ENCODE measurements at regions not wholly inside any gene's neighbourhood (a gene's known extent, or its start where the extent isn't known, plus 50 kb on each side); places are given as distances from the start of the nearest gene placed in this dataset.

DNA sequence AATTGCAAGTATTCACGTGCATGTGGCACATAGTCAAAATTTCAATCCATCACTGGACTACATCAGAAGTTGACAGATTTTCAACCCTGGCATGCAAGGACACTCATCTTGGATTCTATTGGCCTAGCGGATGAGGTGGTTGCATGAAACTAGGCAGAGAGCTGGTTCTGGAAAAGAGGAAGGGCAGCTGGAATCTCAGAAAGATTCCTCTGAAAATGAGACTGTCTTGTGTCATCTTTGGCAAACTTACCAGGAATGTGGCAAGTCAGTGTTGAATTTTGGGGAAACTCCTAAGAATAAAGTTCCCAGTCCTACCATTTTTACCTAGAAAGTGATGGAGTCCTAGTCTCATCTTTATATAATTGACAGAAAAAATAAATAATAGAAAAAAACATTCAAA is 384.3 kb upstream of the NR2F2 start:
- TF ChIP-seq, protein P1, sequence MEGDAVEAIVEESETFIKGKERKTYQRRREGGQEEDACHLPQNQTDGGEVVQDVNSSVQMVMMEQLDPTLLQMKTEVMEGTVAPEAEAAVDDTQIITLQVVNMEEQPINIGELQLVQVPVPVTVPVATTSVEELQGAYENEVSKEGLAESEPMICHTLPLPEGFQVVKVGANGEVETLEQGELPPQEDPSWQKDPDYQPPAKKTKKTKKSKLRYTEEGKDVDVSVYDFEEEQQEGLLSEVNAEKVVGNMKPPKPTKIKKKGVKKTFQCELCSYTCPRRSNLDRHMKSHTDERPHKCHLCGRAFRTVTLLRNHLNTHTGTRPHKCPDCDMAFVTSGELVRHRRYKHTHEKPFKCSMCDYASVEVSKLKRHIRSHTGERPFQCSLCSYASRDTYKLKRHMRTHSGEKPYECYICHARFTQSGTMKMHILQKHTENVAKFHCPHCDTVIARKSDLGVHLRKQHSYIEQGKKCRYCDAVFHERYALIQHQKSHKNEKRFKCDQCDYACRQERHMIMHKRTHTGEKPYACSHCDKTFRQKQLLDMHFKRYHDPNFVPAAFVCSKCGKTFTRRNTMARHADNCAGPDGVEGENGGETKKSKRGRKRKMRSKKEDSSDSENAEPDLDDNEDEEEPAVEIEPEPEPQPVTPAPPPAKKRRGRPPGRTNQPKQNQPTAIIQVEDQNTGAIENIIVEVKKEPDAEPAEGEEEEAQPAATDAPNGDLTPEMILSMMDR (IDR thresholded peaks at IDR 0.05): no peak
- no peak for TF ChIP-seq POLR2A (IDR thresholded peaks at IDR 0.05)

All from uterus (tissue), 2 donors.